ENCODE measurements at regions not wholly inside any gene's neighbourhood (a gene's known extent, or its start where the extent isn't known, plus 50 kb on each side); places are given as distances from the start of the nearest gene placed in this dataset.

GRCh38 chr16:9270424-9270823 is 179.0 kb downstream of the HAPSTR1 start:
- no peaks in the 10 kb centered on the region for H3K27me3 Mint-ChIP-seq
- no peaks in the 10 kb centered on the region for H3K36me3 Mint-ChIP-seq
- CTCF ChIA-PET = interaction anchor here (3.2 kb wide), 1 partner anchor 12 kb away, joined by 15 read pairs; no protein-coding TSS in a partner anchor
- no peak for DNase-seq
- H3K9me3 Mint-ChIP-seq (ENCODE audit: low read depth) = no peaks in the 10 kb centered on the region
- no peaks in the 10 kb centered on the region for H3K4me1 Mint-ChIP-seq
- no peak for ATAC-seq
- H3K27ac Mint-ChIP-seq = no peak overlapping the region
- no peak overlapping the region for H3K4me3 Mint-ChIP-seq

- no peak overlapping the region for H3K4me3 Mint-ChIP-seq
- H3K4me1 Mint-ChIP-seq = no peaks in the 10 kb centered on the region
- ATAC-seq (no peak), DNase-seq (no peak)
- no peaks in the 10 kb centered on the region for H3K9me3 Mint-ChIP-seq (ENCODE audit: low read depth)
- CTCF ChIA-PET = interaction anchor here (3.2 kb wide), 1 partner anchor 12 kb away, joined by 15 read pairs; no protein-coding TSS in a partner anchor
- no peaks in the 10 kb centered on the region for H3K27me3 Mint-ChIP-seq
- H3K27ac Mint-ChIP-seq = no peak overlapping the region
- no peaks in the 10 kb centered on the region for H3K36me3 Mint-ChIP-seq
These were observed 179.5 kb downstream of the HAPSTR1 start for GRCh38 chr16:9270941-9271340.

- DNase-seq = no peak
- Mint-ChIP-seq H3K36me3 (no peaks in the 10 kb centered on the region), H3K27me3 (no peaks in the 10 kb centered on the region), H3K27ac (no peak overlapping the region), H3K4me3 (no peak overlapping the region), H3K4me1 (no peaks in the 10 kb centered on the region), H3K9me3 (ENCODE audit: low read depth) (no peaks in the 10 kb centered on the region)
- no peak for ATAC-seq
- CTCF ChIA-PET = interaction anchor here (3.2 kb wide), 1 partner anchor 13 kb away, joined by 15 read pairs; no protein-coding TSS in a partner anchor
These were observed 180.4 kb downstream of the HAPSTR1 start for GRCh38 chr16:9271841-9272240.

GRCh38 chr16:9275377-9275776 is 183.9 kb downstream of the HAPSTR1 start:
- Mint-ChIP-seq H3K9me3 (ENCODE audit: low read depth) (no peaks in the 10 kb centered on the region), H3K4me3 (no peak overlapping the region), H3K27ac (no peak overlapping the region), H3K4me1 (no peaks in the 10 kb centered on the region), H3K36me3 (no peaks in the 10 kb centered on the region), H3K27me3 (no peaks in the 10 kb centered on the region)
- ATAC-seq (no peak), DNase-seq (no peak)
- CTCF ChIA-PET = no interaction called here

- CTCF ChIA-PET = no interaction called here
These were observed 184.4 kb downstream of the HAPSTR1 start for GRCh38 chr16:9275816-9276354.

GRCh38 chr16:9279291-9280068 is 188.0 kb downstream of the HAPSTR1 start:
- DNase-seq (no peak), ATAC-seq (no peak)
- no peaks in the 10 kb centered on the region for H3K36me3 Mint-ChIP-seq
- no peaks in the 10 kb centered on the region for H3K9me3 Mint-ChIP-seq (ENCODE audit: low read depth)
- no peak overlapping the region for H3K27ac Mint-ChIP-seq
- no peak overlapping the region for H3K4me3 Mint-ChIP-seq
- H3K4me1 Mint-ChIP-seq = no peaks in the 10 kb centered on the region
- no peaks in the 10 kb centered on the region for H3K27me3 Mint-ChIP-seq
- CTCF ChIA-PET = no interaction called here

More at GRCh38 chr16:9275816-9276354, 184.4 kb downstream of the HAPSTR1 start:
- Mint-ChIP-seq H3K27me3 (no peaks in the 10 kb centered on the region), H3K4me1 (no peaks in the 10 kb centered on the region), H3K27ac (no peak overlapping the region), H3K4me3 (no peak overlapping the region), H3K36me3 (no peaks in the 10 kb centered on the region), H3K9me3 (ENCODE audit: low read depth) (no peaks in the 10 kb centered on the region)
- no peak for ATAC-seq
- no peak for DNase-seq

- Mint-ChIP-seq H3K4me1 (no peaks in the 10 kb centered on the region), H3K27me3 (no peaks in the 10 kb centered on the region), H3K27ac (no peak overlapping the region), H3K4me3 (no peak overlapping the region), H3K9me3 (ENCODE audit: low read depth) (no peaks in the 10 kb centered on the region), H3K36me3 (no peaks in the 10 kb centered on the region)
- no peak for DNase-seq
- ATAC-seq = no peak
- CTCF ChIA-PET = no interaction called here
These were observed 188.6 kb downstream of the HAPSTR1 start for GRCh38 chr16:9280069-9280466.

GRCh38 chr16:9286930-9287329 is 195.5 kb downstream of the HAPSTR1 start:
- Mint-ChIP-seq H3K36me3 (no peaks in the 10 kb centered on the region), H3K4me1 (no peaks in the 10 kb centered on the region), H3K4me3 (no peak overlapping the region), H3K27ac (no peak overlapping the region), H3K27me3 (no peaks in the 10 kb centered on the region), H3K9me3 (ENCODE audit: low read depth) (no peaks in the 10 kb centered on the region)
- DNase-seq (no peak), ATAC-seq (no peak)
- CTCF ChIA-PET = no interaction called here

- DNase-seq = no peak
- H3K36me3 Mint-ChIP-seq = no peaks in the 10 kb centered on the region
- CTCF ChIA-PET = no interaction called here
- no peaks in the 10 kb centered on the region for H3K9me3 Mint-ChIP-seq (ENCODE audit: low read depth)
- no peaks in the 10 kb centered on the region for H3K27me3 Mint-ChIP-seq
- H3K4me1 Mint-ChIP-seq = no peaks in the 10 kb centered on the region
- no peak overlapping the region for H3K27ac Mint-ChIP-seq
- ATAC-seq = no peak
- no peak overlapping the region for H3K4me3 Mint-ChIP-seq
These were observed 204.8 kb downstream of the HAPSTR1 start for GRCh38 chr16:9296271-9296590.

- CTCF ChIA-PET = no interaction called here
- Mint-ChIP-seq H3K27me3 (no peaks in the 10 kb centered on the region), H3K9me3 (ENCODE audit: low read depth) (no peaks in the 10 kb centered on the region), H3K36me3 (no peaks in the 10 kb centered on the region), H3K27ac (no peak overlapping the region), H3K4me1 (no peaks in the 10 kb centered on the region), H3K4me3 (no peak overlapping the region)
- ATAC-seq = no peak
- DNase-seq = no peak
These were observed 206.1 kb downstream of the HAPSTR1 start for GRCh38 chr16:9297437-9298113.

- Mint-ChIP-seq H3K27ac (no peak overlapping the region), H3K4me3 (no peak overlapping the region), H3K27me3 (no peaks in the 10 kb centered on the region), H3K4me1 (no peaks in the 10 kb centered on the region), H3K36me3 (no peaks in the 10 kb centered on the region), H3K9me3 (ENCODE audit: low read depth) (no peaks in the 10 kb centered on the region)
- DNase-seq = no peak
- no peak for ATAC-seq
- CTCF ChIA-PET = interaction anchor here (0.6 kb wide), 1 partner anchor 98 kb away, joined by 3 read pairs; no protein-coding TSS in a partner anchor
These were observed 208.8 kb downstream of the HAPSTR1 start for GRCh38 chr16:9300252-9300651.

- no peak overlapping the region for H3K27ac Mint-ChIP-seq
- DNase-seq = no peak
- ATAC-seq = no peak
- H3K9me3 Mint-ChIP-seq (ENCODE audit: low read depth) = no peaks in the 10 kb centered on the region
- no peaks in the 10 kb centered on the region for H3K27me3 Mint-ChIP-seq
- H3K4me3 Mint-ChIP-seq = no peak overlapping the region
- CTCF ChIA-PET = no interaction called here
- no peaks in the 10 kb centered on the region for H3K4me1 Mint-ChIP-seq
- no peaks in the 10 kb centered on the region for H3K36me3 Mint-ChIP-seq
These were observed 210.6 kb downstream of the HAPSTR1 start for GRCh38 chr16:9302072-9302471.

- Mint-ChIP-seq H3K27me3 (no peaks in the 10 kb centered on the region), H3K36me3 (no peaks in the 10 kb centered on the region), H3K4me1 (no peaks in the 10 kb centered on the region), H3K27ac (no peak overlapping the region), H3K9me3 (ENCODE audit: low read depth) (no peaks in the 10 kb centered on the region), H3K4me3 (no peak overlapping the region)
- no peak for DNase-seq
- no peak for ATAC-seq
- CTCF ChIA-PET = no interaction called here
These were observed 215.3 kb downstream of the HAPSTR1 start for GRCh38 chr16:9306753-9307152.

- CTCF ChIA-PET = no interaction called here
- H3K36me3 Mint-ChIP-seq = no peaks in the 10 kb centered on the region
- no peaks in the 10 kb centered on the region for H3K4me1 Mint-ChIP-seq
- no peaks in the 10 kb centered on the region for H3K27me3 Mint-ChIP-seq
- DNase-seq = no peak
- no peaks in the 10 kb centered on the region for H3K9me3 Mint-ChIP-seq (ENCODE audit: low read depth)
- no peak overlapping the region for H3K27ac Mint-ChIP-seq
- ATAC-seq = no peak
- H3K4me3 Mint-ChIP-seq = no peak overlapping the region
These were observed 216.0 kb downstream of the HAPSTR1 start for GRCh38 chr16:9307446-9307845.

Measured in activated CD8-positive, alpha-beta memory T cell treated with anti-CD3 and anti-CD28 coated beads, Interleukin-2, amount 10 ng/mL, durations not matched to agents 7 days and 5 days (primary cell).